HG02938 (cell line): ENCODE measurements at regions not wholly inside any gene's neighbourhood (a gene's known extent, or its start where the extent isn't known, plus 50 kb on each side); places are given as distances from the start of the nearest gene placed in this dataset.

ENCODE experiments used
- ATAC-seq: cut with Tn5 transposase; IDR thresholded peaks from one replicate; pipeline ENCODE4 v1.9.1; 2021; ENCODE audit warnings: mild to moderate bottlenecking, moderate library complexity; ENCODE audit not compliant: unreplicated experiment

DNA sequence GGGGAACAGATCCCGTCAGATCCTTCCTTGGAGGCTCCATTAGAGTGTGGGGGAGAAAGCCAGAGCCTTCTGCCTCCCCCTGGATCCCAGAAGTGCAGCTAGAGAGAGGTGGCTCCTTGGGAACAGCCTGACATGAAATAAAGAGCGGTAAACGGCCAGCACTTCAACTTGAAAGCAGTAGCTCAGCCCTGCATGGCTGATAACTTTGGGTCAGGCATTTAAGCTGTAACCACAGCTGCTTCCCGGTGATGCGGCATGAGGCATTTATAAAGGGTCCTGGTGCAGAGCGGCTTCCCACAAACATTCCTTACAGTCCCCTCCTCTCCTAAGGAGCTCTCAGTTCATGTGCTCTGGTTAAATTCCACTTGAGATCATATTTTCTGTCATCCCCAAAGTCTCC lies 960.3 kb downstream of the VRK1 start:
- ATAC-seq, result no peak

DNA sequence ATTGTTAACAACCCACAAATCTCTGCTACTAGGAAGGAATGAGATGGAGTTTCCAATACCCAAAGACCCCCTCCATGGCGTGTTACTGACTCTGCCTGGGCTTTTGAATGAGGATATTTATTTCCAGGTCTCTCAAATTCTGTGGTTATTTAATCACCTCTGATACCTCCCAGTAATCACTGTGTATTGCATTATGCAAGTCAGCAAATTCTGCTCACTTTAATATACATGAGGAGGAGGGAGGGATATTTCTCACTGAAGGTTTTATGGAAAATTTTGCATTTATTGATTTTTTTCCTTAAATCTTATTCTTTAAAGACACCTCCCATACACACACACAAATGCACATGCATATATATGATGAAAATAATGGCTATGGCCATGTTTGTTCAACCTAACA lies 962.9 kb downstream of the VRK1 start:
- ATAC-seq, result no peak

DNA sequence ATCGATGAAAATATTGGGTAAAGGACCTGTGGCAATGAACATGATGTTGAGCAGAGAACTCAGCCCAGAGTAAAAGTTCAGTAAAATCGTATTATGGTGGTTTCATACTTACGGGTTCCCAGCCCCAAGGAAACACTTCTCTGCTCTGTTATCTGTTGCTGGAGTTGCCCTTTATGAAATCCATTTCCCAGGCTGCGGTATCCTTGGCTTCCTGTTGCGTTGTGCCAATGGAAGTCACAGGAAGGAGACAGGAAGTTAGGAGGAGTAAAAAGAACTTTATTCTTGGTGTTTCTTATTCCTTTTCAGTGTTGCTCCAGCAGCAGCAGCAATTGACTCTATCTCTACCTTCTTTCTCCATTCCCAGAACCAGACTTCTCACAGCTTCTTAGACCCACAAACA lies 965.2 kb downstream of the VRK1 start:
- ATAC-seq, result no peak

DNA sequence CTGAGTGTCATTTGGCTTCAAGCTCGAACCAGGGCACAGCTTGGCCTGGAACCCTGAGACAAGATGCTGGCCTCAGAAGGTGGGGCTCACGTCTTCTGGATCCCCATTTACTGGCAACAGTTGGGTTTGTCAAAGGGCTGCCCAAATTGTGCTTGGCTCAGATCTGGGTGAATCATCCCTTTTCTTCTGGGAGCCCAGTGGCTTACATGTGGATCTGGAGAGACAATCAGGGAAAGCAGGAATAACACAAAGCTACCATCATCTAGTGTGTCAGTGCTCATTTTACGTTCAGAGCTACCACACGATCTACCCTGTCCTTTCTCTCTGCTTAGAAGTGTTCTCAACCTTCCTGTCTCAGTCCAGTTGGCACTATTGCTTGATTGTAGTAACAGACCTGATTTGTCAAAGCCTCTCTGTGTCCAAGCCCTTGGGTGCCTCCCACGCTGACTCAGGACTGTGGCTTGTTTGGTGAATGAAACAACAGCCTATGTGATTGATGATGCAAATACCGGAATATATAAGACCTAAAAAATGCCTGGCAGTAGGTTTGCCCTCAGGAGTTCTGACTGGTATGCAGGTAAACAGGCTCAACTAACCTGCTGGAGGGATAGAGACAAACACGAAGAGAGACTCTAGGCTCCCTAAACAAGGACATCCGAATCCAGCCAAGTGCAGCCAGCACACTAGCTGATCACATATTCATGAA lies 974.3 kb downstream of the VRK1 start:
- no peak for ATAC-seq

DNA sequence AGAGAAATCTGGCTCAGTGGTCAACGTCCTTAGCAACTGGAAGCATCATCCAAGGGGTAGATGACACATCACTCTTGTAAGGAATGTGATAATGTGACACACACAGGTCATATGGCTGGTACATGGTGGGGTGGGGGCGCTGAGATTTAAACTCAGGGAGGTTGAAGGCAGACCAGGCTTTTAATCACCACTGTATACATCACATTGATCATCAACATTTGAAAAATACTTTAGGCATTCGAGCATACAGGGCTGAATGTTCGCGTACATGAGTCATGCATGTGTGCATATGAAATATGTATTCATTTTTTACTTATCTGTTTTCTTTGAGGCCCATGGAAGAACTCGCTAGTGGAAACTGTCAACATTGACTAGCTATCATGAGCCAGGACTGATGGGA lies 976.4 kb downstream of the VRK1 start:
- no peak for ATAC-seq

DNA sequence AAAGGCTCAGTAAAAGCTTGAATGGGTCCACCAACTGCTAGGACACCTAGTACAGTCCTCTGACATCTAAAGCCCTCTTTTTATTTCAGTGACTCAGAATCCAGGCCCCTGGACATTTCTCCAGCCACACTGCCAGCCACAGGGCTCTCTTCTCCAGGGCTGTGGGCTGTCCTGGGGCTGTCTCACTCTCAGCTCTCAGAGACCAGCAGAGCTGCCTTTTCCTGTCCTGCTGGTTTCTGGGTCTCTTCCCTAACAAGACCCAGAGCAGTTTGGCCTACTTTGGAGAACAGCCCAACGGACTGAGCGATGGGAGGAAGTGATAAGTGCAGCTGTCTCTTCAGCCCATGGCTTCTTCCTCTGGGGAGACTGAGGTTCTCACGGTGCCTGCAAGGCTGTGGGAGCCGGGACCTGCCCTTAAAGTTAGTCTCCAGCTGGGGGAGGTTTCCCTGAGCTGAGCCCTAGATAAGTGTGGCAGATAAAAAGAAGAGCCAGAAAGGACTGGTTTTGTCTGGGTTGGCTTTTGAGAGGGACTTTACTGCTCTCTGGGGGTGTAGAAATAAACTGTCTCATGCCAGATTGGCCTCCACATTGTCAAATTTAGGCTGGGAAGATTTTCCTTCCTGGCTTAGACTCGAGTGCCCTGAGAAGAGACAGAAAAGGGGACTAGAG lies 979.8 kb downstream of the VRK1 start:
- no peak for ATAC-seq

DNA sequence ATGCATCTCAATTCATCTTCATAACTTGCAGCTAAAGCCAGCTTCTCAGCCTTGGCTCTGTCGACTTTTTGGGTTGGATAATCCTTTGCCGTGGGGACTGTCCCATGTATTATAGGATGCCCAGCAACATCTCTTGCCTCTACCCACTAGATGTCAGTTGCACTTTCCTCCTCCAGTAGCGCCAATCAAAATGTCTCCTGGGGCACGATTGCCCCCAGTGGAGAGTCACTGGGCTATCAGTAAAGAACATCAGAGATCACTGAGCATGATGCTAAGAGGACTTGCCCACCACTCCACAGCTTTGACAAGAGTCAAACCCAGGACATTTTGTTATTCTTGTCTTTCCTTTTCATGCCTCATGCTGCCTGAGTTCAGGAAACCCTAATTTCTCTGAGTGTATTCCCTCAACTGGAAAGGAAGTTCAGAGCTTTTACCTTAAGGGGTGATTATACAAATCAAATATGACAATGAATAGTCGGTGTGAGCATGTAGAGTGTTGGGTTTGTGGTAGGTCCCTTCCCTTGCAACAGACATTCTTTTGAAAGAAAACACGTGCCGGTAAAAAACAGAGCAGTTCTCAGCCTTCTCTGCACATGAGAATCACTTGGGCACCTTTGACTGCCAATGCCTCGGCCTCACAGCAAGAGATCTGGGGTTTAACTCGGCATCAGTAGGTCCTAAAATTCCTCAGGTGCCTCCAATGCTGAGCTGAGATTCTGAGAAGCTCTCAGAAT lies 980.6 kb downstream of the VRK1 start:
- no peak for ATAC-seq

DNA sequence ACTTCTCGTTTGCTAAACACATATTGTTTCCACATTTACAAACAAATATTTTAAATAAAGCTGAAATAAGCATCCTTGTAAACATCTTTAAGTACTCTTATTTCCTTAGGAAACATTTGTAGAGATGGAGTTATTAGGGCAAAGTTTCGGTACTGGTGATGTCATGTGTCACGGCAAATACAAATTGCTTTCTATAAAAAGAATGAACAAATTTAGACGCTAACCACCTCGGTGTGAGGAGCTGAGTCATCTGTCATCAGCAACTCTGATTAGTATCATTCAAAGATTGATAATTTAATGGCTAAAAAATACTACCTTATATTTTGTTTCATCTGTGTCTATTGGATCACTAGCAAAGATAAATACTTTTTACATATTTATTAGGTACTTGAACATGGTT lies 982.0 kb downstream of the VRK1 start:
- no peak for ATAC-seq

DNA sequence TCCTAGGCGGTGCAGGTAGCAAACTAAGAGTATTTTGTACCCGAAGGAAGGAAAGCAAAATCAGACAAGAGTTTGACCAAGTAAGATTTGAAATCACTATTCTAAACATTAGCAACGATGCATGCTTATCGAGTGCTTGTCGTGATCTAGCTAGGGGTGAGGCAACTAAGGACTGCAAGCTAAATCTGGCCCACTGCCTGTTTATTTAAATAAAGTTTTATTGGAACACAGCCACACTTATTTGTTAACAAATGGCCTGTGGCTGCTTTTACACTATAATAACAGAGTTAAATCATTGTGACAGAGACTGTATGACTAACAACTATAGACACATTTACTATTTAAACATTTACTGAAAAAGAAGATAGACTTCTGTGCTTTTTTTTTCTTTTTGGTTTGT lies 983.6 kb downstream of the VRK1 start:
- ATAC-seq, result no peak

DNA sequence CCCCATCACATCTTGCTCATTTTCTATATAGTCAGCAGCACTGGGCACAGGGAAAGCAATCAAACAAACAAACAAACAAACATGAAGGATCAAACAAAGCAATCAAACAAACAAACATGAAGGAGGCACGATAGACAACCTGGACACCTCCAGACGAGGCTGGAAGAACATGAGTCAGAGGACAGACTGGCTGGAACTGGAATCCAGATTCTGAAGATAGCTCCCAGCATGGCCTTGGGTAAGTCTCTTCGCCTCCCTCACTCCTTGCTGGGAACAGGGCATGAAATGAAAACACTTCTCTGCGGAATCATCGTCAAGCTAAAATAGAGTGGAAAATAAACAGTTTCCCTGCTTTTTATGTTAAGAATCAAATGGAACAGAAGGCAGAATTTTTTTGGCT lies 984.8 kb downstream of the VRK1 start:
- no peak for ATAC-seq

DNA sequence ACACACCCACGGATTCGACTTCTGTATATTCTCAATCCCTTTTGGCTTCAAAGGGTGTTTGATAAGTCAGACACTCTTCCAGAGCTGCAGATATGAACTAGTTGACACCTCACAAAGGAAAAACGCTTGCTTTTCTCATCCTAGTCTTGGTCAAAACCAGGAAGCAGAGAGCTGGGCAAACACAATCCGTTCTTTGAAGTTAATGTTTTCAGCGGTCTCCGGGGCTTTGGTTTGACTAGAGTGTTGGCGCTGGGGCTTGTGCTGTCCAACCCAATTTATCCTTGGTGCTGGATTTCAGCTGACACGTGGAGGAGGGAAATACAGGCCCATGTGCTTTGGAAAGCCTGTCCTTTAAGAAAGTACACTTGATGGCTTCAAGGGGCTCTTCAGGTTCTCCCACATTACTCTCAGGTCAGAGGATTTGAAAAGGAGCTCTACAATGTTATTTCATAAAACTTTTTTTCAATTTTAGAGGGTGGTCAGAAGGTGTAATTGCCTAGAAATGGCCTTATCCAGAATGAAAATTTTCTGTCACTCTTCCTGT lies 985.8 kb downstream of the VRK1 start:
- ATAC-seq, result no peak

DNA sequence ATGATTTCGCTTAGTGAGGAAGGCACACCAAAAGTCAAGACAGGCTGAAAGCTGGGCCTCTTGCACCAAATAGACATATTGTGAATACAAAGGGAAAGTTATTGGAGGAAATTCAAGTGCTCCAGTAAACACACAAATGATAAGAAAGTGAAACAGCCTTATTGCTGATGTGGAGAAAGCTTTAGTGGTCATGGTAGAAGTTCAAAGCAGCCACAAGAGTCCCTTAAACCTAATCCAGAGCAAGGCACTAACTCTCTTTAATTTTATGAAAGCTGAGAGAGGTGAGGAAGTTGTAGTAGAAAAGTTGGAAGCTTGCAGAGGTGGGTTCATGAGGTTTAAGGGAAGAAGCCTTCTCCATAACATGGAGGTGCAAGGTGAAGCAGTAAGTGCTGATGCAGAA lies 988.3 kb downstream of the VRK1 start:
- no peak for ATAC-seq

DNA sequence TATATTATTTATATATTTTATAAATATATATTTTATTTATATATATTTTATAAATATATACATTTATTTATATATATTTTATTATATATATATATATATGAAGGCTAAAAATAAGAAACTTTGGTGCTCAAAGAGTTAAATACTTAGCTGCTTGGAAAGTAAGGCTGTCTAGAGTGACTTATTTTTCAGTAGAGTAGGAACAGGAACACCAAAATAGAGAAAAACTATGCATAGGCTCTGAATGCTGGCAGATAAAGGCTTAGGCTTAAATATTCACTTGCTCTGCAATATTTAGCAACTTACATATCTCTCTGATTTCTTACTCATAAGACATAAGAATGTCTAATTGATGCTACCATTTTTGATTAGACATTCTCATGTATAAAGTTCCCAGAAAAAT lies 991.2 kb downstream of the VRK1 start:
- peak; percentile 58 for ATAC-seq

DNA sequence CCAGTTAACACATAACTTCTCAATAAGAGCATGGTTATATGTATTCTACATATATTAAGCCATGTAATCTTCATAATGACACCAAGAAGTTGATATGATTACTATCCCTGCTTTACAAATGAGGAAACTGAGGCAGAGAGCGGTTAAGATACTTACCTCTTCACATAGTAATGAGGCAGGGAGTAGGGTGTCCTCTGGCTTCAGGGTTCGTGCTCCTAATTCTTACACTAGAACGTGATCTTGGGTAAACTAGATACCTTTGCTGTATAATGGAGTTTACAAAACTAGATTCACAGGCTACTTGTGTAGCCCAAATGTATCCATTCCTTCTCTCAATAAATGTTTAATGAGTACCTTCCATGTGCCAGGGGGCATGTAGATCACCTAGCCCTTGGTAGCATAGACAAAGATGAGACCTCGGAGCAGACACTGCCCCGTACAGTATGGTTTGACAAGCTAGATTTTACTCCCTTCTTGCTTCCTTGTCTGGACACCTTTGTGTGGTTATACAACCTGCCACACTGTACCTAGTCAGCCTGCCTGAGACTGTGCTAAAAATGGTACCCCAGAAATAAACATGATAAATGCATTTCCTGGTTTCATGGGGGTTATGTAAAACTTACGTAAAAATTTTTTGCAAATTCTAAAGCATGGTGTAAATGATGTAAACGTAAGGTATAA lies 991.8 kb downstream of the VRK1 start:
- peak; percentile 26 for ATAC-seq

DNA sequence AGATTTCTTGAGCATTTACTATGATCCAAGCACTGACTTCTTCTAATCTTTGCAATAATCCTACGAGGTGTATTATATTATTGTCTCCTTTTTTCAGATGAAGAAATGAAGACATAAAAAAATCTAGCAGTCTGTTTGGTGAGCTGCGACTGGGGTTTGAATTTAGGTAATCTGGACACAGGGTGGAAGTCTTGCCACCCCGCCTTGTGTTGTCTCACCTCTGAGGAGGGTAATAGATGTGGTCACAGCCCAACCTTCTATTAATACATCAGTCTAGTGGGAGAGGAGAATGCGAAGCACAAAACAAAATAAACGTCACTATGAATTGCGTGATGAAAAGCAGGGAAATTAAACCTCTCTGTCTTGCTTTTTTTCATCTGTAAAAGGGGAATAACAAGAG lies 993.9 kb downstream of the VRK1 start:
- ATAC-seq, result no peak

DNA sequence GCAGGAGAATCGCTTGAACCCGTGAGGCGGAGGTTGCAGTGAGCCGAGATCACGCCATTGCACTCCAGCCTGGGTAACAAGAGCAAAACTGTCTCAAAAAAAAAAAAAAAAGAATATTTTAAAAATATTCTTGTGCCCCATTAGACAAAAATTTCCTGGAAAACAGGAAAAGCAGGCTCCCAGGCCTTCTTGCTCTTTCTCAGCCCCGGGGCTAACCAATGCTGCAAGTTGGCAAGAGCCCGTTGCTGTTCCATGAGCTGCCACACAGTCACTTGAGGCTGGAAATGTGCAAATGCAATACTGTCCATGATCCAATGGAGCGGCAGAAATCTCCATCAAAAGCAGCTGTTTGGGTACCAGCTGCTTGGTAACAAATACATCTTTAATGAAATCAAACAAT lies 994.7 kb downstream of the VRK1 start:
- no peak for ATAC-seq

DNA sequence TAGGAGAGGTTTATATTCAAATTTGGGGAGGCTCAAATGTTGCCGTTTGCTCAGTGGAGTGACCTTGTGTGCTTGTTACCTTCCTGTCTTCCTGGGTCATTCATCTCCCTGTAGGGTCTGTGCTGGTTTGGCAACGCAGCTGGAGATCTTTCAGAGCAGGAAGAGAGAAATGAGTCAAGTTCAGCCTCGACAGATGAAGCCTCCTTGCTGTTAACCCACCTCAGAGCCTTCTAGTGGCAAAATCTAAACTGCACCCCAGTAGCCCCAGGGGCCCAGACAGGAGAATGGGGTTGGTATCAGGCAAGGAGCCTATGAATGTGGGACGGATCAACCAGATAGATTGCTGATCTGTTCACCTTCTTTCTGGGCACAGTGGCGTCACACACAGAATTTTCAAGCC lies 999.3 kb downstream of the VRK1 start:
- ATAC-seq, result no peak

DNA sequence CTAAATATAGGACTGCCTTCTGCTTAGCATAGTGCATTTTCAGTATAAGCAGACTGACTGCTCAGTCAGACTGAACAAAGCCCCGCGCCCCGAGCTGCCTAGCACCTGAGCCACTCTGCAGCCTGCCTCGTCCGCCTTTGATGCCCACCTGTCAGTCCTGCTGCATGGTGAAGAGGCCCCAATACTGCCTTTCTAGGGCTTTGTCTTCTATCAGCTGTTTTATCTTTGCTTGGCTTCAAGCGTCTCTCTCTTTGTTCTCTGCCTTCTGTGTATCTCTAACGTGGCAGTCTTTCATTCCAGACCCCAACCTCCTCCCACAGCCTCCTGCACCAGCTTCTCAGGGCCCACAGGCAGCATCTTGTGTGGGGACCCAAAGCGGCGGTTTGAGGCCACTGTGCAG lies 1001.0 kb downstream of the VRK1 start:
- no peak for ATAC-seq

DNA sequence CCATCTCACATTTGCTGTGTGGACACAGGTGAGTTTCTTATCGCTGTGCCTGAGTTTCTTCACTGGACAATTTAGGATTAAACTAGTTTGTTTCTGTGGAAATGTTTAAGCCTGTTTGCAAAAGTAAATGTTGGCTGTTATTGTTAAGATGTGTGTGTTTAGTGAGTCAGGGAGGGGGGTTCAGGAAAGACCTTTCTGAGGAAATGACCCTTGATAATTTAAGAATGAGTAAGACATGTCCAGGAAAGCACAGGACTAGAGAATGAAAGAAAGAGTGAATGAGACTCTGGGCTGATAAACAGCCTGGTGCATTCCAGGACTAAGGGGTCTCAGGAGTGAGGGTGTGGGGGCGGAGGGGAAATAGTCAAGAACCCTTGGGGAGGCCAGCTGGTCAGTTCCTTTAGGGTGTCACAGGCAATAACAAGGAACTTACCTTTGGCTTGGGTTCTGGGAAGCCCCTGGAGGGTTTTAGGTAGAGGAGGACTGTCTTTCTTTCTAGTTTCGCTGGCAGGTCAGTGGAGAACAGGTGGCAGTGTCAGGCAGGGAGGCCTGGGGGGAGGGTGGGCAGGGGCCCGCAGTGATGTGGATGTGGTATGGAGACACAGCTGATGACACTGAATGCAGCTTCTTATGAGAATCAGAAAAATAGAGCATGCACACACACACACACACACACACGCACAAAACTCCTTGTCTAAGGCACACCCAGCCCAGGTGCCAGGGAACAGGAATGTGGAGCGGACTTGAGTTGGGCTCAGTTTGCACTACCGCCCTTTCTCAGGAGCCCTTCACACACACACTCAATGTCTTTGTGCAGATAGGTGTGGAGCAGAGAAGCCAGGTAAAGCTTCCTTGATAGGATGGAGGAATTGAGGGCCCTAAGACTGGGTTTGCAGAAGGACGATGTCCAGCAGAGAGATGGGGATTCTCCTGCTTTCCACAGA lies 1005.5 kb downstream of the VRK1 start:
- no peak for ATAC-seq

DNA sequence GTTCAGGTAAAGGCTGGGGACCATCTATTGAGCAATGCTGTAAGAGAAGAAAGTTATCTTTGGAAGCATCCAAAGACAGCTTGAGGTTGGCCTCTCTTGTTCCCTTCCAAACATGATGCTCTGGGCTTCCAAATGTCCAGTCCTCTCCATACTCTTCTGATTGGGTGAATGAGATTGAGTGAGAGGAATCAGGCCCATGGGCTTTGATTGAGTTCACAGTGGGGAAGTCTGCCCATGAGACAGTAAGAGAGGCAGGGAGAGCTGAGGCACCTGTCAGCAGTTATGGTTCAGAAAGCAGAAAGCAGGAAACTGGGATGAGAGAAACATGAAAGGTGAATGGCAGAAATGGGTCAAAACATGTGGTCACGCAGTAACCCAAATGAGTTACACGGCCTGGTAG lies 1006.9 kb downstream of the VRK1 start:
- no peak for ATAC-seq
